ENCODE measurements at regions not wholly inside any gene's neighbourhood (a gene's known extent, or its start where the extent isn't known, plus 50 kb on each side); places are given as distances from the start of the nearest gene placed in this dataset.

- DNase-seq: no peak
Observed at GRCh38 chr1:219265026-219265515, 91.4 kb downstream of the LYPLAL1 start.

GRCh38 chr1:219264561-219264960 is 90.9 kb downstream of the LYPLAL1 start:
- no peak for DNase-seq

Data from central memory CD4-positive, alpha-beta T cell (primary cell).